Esophagus mucosa (tissue), 1 donor: ENCODE measurements at regions not wholly inside any gene's neighbourhood (a gene's known extent, or its start where the extent isn't known, plus 50 kb on each side); places are given as distances from the start of the nearest gene placed in this dataset.

Source experiments
- ATAC-seq: fragments of 200-7000 bp; cut with Tn5 transposase; one replicate; pipeline ENCODE4 v1.9.1; 2020
- donor health status: DM: yes; HTN: yes; CAD: no.

GRCh38 chr16:51035110-51035498, 116.0 kb downstream of the SALL1 start:
- no peak for ATAC-seq

- ATAC-seq, result no peak
Observed at GRCh38 chr16:51034481-51035109, 116.5 kb downstream of the SALL1 start.

GRCh38 chr16:51031598-51031997, 119.5 kb downstream of the SALL1 start:
- ATAC-seq, result no peak

GRCh38 chr16:51030516-51030915, 120.6 kb downstream of the SALL1 start:
- no peak for ATAC-seq

- no peak for ATAC-seq
Observed at GRCh38 chr16:51025588-51026290, 125.3 kb downstream of the SALL1 start.

GRCh38 chr16:51024703-51025102, 126.4 kb downstream of the SALL1 start:
- ATAC-seq, result no peak

- ATAC-seq, result no peak
Observed at GRCh38 chr16:51022955-51023354, 128.1 kb downstream of the SALL1 start.

- ATAC-seq, result no peak
Observed at GRCh38 chr16:51019617-51020016, 131.5 kb downstream of the SALL1 start.

- no peak for ATAC-seq
Observed at GRCh38 chr16:51017969-51018368, 133.1 kb downstream of the SALL1 start.

- ATAC-seq, result no peak
Observed at GRCh38 chr16:51012396-51012795, 138.7 kb downstream of the SALL1 start.

GRCh38 chr16:51010817-51011216, 140.3 kb downstream of the SALL1 start:
- ATAC-seq, result no peak

GRCh38 chr16:51009813-51010212, 141.3 kb downstream of the SALL1 start:
- no peak for ATAC-seq

- ATAC-seq, result no peak
Observed at GRCh38 chr16:51009359-51009758, 141.7 kb downstream of the SALL1 start.

GRCh38 chr16:51008607-51009006, 142.5 kb downstream of the SALL1 start:
- ATAC-seq, result no peak

- ATAC-seq, result no peak
Observed at GRCh38 chr16:51008037-51008436, 143.0 kb downstream of the SALL1 start.

- ATAC-seq, result no peak
Observed at GRCh38 chr16:51003850-51004566, 147.1 kb downstream of the SALL1 start.

- no peak for ATAC-seq
Observed at GRCh38 chr16:51002881-51003490, 148.1 kb downstream of the SALL1 start.

GRCh38 chr16:50999181-50999580, 151.9 kb downstream of the SALL1 start:
- ATAC-seq, result no peak

- no peak for ATAC-seq
Observed at GRCh38 chr16:50998411-50998810, 152.7 kb downstream of the SALL1 start.

- no peak for ATAC-seq
Observed at GRCh38 chr16:50997679-50998078, 153.4 kb downstream of the SALL1 start.

GRCh38 chr16:50996830-50997186, 154.3 kb downstream of the SALL1 start:
- ATAC-seq, result no peak

GRCh38 chr16:50996166-50996829, 154.8 kb downstream of the SALL1 start:
- ATAC-seq, result no peak

- ATAC-seq, result no peak
Observed at GRCh38 chr16:50994995-50995394, 156.1 kb downstream of the SALL1 start.
